Ammon's horn (tissue), 1 donor: ENCODE measurements at regions not wholly inside any gene's neighbourhood (a gene's known extent, or its start where the extent isn't known, plus 50 kb on each side); places are given as distances from the start of the nearest gene placed in this dataset.
"Not testable (repeated sequence)": the region's sequence is repeated elsewhere in the genome, so short reads cannot be mapped to it uniquely, and the experiment has no call there.

Source experiments
- DNase-seq: peaks from one replicate; pipeline ENCODE4 v3.0.0-alpha.2; 2016; ENCODE audit warnings: low spot score

DNA sequence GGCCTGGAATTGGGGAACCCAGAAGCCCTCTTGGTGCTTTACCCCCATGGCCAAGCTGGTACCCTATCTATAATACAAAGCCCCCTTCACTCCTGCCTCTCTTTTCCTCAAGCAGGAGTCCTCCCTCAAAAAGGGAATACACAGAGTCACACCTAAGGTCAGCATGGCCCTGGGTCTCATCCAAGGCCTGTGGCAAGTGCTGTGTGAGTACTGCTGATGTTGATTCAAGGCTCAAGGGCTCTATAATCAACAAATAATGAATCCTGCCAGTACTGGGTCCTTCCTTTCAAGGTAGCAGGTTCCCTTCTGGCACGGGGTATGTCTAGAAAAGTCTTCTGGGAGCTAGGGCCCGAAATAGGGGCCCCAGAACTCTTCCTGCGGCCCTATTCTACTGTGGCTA, 187.3 kb downstream of the CYB561 start:
- DNase-seq = no peak

DNA sequence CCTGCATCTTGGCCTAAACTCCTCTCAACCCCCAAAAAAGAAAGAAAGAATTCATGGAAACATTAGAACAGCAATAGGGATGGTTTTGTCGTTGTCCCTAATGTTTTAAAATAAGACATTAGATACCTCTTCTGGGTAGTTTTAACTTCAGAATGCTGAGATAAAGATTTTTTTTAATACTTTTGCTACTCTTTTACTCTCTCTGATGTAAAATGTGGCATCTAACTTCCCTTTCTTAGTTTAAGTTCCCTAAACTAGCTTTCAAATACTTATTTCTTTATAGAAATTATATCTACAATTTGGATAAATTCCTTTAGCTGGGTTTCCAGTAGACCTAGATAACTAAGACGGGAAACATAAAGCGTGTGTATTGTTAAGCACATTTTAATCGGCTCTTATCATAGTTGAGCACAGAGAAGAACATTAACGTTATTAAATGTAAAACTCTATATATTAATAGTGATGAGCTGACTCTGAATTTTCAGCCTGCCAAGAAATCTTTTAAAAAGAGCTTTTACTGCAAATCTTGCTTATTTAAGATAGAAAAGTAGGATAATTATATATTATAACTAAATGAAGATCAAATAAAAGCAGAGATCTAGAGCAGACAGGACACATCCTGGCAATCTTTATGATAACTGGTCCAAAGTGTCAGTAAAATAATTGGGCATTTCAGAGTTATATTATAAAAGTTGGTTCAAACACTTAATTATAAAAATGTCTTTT, 183.2 kb downstream of the CYB561 start:
- DNase-seq = no peak

DNA sequence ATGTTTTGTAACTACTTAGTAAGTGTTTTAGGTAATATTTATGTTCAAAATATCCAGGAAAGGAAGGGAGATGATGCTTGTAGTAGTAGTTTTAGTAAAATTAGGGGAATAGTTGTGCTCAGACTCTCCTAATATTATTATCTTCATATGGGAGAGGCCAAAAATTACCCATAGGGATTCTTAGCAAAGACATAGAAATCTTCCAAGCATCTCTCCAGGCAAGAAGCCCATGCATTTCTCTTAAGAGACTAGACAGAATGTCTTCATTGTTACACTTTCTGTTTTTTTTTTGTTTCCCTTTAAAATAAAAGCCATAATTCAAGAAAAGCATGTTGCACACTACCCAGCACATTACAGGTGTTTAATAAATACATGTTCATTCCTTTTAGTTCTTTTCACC, 180.6 kb downstream of the CYB561 start:
- DNase-seq = no peak

DNA sequence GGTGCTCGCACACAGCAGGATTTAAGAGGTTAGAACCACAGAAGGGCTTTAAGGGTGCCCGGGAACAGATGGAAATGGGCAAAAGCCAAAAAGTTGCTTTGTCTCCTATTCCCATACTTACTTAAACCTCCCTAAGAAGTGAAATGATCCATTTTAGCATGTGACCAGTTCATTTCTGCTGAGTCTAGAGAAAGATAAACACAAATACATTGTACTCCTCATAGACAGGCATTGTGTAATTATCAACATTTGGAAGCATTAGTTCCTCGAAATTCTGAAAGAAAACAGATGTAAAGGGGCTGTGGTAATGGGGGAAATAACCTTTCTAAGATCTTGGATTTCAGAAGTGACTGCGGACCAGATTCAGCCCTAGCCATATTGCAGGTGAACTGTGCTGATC, 178.3 kb downstream of the CYB561 start:
- DNase-seq = no peak

DNA sequence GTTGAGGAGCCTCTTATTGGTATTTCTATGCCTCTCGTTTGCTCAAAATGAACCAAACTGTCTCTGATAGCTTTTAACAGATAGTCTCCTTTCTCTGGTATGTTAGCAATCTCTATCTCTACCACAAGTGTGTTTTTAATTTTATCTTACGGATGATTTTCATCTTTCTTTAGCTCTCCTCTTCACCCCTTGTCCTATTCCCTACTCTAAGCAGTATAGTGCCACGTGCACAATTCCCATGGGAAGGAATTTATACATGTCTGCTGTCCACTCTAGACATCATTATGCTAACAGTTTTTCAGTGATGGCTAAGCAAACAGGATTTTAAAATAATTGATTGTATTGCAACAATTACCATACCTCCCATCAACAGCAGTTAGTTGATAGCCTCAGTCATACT, 177.3 kb downstream of the CYB561 start:
- DNase-seq = no peak

DNA sequence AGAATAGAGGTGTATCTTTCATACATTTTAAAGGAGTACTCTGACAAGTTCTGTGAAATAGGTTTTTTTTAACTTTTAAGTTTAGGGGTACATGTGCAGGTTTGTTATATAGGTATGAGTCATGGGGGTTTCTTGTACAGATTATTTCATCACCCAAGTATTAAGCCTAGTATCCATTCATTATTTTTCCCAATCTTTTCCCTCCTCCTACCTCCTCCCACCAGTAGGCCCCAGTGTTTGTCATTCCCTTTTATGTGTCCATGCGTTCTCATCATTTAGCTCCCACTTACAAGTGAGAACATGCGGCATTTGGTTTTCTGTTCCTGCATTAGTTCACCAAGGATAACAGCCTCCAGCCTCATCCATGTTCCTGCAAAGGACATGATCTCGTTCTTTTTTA, 175.5 kb downstream of the CYB561 start:
- DNase-seq = no peak

DNA sequence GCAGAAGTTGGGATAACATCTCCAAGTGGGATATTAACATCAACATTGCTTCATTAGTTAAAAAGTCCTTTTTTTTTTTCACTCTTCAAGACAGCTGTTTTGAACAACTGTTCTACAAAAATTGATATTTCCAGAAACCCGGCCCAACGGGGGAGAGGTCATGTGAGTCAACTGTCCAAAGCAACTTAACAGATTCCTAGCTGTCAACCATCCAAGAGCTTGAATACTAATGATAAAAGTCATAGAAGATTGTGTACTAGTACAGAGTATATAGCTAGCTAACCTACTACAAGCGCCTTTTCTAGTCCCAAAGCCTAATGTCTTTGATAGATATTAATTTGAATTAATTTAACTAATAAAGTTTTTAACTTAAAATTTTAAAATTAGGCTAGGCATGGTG, 172.0 kb downstream of the CYB561 start:
- DNase-seq = no peak

DNA sequence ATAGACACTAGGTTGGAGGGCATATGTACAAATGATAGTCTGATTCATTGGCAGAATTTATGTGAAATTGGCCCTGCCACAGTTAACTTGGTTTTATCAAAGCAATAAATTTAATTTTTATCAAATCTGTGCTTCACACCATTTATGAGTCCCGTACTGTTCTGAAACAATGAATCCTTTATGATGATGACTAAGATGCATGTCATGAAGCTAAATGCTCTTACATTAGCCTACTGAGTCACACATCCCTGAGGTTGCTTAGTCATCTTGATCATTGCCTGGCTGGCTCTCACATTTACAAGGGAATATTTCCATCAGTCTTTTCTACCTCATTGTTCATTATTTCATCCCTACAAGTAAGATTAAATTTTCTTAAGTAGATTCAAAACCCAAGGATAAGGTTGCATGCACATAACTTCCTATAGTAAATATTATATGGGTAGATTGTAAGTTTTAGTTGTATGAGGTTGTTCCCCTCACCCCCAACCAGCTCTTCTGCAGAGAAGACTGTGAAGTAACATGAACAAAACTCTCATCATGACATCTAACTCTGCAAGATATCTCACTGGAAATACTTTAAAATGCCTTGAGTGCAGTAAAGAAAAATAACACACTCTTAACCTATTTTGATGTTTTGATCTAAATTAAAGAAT, 170.7 kb downstream of the CYB561 start:
- peak; percentile 72 for DNase-seq

DNA sequence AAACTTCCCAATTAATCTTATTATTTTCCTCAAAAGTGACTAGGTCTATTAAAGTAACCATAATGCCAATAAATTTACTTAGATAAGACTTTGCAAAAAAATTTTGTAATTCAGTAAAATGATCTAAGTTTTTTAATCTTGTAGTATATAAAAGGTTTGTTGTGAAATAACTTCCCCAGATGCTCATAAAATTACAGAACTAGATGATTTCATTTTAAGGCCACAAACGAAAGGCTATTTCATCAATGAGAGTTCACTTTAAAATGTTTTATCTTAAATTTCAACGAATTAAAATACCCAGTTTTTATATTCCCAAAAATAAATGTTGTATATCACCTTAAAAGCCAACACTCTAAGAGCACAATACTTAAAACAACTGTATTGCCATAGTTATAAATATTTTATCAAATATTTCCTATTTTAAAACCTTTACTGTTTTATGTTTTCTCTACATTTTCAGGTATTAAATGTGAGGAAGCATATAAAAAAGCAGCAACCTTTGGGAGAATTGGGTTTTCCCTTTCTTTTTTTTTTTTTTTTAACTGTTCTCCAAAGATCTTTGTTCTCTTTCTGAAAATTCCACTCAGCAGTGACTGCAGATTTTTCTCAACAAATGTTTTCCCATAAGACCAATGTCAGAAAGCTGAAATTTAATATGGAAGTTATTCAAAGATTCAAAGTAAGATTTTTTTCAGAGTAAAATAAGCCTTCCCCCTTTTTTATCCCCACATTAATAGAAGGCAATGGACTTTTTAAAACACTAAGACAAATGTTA, 169.9 kb downstream of the CYB561 start:
- DNase-seq = no peak

DNA sequence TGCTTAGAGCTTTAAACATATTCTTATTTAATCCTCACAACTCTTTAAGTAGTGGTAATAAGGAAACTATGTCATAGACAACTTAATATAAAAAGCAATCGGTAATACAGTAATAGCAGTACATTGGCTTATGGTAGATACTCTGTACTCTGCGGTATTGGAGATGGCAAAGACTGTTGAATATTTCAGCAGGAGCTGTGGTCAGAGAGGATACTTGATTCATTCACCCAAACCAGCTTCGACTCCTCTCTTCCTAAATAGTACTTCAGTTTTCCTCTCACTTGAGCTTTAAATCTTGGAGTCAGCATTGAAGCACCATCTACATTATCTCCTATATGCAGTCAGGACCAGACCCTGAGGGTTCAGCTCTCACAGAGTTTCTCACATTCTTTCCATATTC, 169.3 kb downstream of the CYB561 start:
- DNase-seq = no peak

DNA sequence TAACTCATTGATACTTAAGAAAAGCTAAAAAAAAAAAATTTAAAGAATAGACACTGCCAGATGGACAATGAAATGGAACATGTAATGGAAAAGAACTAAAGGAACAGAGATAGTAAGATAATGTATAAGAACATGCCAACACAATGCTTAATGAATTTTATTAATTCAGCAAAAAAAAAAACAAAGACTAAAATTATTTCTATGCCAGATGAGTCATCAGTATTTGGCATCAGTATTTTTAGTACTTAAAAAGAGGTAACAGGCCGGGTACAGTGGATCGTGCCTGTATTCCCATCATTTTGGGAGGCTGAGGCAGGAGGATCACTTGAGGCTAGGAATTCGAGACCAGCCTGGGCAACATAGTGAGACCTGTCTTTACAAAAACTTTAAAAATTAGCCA, 168.5 kb downstream of the CYB561 start:
- no peak for DNase-seq

DNA sequence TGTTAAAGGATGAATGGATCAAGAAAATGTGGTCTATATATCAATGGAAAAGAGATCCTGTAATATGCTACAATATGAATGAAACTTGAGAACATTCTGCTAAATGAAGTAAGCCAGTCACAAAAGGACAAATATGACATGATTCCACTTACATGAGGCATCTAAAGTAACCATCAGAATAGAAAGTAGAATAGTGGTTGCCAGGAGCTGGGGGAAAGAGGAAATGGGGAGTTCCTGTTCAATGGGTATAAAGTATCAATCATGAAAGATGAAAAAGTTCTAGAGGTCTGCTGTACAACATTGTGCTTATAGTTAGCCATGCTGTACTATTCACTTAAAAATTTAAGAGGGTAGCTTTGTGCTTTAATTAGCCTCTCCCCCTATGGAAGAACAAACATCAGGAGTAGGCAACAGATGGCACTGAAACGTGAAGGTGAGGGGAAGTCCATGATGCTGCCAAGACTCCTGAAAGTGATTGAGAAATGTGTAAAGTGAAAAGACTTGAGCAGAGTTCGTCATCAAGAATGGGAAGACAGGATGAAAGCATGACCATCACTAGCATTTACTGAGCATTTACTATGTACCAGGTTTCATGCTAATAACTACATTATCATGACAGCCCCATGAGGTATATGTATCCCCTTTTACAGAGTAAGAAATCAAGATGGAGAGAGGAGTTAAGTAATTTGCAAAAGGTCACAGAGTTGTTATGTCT, 167.2 kb downstream of the CYB561 start:
- no peak for DNase-seq

DNA sequence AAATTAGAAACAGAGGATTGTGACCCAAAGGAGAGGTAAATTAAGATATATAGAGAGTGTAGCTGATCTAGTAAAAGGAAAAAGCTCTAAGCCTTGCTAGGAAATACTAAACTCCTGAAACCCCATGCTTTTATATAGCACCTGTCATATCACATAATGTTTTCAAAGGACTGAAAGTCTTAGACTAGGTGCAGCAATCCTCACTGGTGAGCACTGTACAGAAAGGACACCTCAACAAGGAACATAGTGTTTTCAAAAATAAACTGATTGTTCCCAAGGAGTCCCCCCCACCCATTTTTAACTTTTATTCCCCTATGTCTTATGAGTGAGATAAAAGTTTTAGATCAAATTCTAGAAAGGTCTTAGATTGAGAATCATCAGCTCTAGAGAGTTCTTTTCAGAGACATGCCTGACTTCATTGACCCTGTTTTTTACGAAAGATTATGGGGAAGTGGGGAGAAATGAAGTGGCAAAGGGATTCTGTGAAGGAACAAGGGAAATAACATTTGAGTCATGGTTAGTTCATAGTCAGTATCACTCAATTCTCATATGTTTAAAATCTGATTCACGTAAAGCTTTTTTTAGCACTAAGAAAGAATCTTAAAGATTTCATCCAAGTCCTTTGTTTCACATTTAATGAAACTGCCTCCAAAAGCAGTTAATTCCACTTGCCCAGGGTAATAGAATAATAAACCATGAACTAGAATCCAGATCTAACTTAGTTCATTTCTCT, 166.4 kb downstream of the CYB561 start:
- no peak for DNase-seq

DNA sequence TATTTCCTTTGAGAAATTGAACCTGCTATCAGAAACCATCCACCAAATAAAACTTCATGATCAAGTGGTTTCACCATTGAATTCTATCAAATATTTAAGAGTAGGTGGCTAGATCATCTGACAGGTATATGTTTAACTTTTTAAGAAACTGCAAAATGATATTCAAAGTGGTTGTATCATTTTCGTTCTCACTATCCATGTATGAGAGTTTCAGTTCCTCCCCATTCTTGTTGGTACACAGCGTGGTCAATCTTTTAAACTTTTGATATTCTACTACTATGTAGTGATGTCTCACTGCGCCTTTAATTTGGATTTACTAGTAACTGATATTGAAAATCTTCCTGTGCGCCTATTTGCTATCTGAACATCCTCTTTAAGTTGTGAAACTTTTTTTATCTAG, 163.7 kb downstream of the CYB561 start:
- no peak for DNase-seq

DNA sequence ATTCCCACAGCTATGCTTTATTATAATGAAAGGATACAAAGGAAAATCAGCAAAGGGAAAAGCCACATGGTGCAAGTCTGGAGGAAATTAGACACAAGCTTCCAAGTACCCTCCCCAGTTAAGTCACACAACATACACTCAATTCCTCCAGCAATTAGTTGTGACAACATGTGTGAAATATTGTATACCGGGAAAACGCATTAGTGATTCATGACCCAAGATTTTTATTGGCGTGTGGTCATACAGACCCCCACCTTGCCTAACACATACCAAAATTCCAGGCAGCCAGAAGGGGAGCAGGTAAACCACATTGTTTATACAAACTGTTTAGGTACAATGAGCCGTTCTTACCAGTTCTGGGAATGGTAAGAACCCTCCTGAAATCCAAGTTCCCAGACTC, 160.6 kb downstream of the CYB561 start:
- no peak for DNase-seq

DNA sequence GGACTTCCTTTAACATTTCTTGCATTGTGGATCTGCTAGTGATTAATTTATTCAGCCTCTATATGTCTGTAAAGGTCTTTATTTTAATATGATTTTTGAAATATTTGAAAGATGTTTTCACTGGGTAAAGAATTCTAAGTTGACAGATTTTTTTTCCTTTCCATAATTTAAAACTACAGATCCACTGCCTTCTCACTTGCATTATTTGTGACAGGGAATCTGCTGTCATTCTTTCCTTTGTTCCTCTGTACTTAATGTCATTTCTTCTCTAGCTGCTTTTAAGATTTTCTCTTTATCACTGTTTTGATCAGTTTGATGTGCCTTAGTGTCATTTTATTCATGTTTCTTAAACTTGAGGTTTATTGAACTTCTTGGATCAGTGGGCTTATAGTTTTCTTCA, 159.9 kb downstream of the CYB561 start:
- DNase-seq = no peak

DNA sequence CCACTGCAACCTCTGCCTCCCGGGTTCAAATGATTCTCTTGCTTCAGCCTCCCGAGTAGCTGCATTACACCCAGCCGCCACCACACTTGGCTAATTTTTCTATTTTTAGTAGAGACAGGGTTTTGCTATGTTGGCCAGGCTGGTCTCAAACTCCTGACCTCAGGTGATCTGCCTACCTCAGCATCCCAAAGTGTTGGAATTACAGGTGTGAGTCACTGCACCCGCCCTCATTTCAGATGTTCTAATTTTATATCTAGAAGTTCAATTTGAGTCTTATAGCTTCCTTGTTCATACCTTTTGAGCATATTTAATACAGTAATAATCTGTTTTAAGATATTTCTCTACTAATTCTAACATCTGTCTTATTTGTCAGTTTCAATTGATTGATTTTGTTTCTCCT, 159.1 kb downstream of the CYB561 start:
- not testable (repeated sequence) for DNase-seq

DNA sequence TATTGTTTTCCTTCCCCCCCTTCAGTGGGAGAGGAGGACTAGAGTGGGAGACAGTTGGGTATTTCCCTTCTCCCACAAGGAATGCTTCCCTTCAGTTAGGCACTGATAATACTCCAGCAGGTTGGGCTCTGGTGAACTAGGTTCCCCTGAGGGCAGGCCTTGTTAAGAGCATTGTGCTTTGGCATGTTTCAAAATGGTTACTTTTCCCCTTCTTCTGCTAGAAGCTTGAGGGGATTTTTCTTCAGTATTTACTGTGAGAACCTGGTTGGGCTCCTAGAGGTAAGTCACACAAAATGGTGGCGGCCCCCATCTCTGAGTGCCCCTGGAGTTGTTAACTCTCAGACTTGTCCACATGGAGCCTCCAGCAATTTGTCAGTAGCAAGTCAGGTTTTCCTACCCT, 156.2 kb downstream of the CYB561 start:
- DNase-seq = no peak

DNA sequence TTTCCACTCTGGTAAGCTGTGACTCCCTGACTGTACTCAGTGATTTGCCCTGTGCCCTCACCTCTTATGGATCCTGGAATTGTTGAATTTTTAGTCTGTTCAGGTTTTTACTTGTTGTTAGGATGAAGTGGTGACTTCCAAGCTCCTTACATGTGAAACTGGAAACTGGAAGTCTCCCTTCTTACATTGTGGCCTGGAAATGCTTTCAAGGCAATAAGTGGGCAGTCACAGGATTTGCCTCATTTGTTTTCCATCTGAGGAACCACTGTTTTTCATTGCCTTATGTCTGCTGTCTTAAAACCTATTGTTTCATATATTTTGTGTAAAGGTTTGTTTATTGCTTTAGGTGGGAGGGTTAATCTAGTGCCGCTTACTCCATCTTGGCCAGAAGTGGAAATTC, 155.8 kb downstream of the CYB561 start:
- no peak for DNase-seq

DNA sequence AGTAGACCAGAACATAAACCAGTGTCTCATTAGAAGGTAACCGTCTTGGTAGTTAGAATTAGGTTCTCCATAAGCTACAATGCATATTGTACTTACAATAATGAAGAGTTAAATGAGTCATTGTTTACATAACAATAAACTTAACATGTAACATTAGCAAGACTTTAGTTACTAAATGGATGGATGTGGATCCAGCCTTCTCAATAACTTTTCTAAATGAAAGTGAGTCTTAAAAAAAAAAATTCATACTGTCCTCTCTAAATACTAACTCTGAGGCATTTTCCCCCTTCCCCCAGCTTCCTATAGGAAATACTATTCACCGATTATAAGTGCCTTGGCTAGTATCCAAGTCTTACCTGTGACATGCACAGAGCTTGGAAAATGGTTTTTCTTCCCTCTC, 155.3 kb downstream of the CYB561 start:
- no peak for DNase-seq

DNA sequence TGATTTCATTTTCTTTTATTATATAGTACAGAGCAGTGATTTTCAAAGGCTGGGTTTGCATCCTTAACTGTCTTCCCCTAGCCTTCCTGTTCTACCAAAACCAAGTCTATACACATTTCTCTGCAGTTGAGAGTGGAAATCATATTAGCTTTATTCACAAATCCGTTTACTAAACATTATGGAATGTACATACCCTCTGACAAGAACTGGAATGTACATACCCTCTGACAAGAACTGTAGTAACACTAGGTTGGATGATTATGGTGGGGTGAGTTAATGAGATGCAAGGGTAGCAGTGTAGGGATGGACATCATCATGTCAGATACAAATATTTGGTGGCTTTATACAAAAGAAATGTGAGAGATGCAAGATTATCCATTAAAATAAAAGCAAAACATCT, 154.8 kb downstream of the CYB561 start:
- no peak for DNase-seq

DNA sequence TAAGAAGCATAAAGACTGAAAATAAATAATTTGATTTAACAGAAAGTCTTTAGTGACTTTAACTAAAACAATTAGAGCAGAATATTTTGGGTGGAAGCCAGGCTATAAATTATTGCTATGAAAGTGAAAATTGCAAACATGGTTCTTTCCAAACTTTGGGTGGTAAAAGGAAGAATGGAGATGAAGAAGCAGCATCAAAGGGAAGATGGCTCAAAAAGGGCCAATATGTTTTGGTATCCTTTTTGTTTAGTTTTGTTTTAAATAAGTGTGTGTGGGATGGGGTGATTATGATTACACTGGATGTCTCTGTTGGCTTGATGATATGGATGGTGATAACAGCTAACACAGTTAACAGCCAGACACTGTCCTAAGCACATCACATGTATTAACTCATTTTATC, 153.7 kb downstream of the CYB561 start:
- DNase-seq = no peak
